ENCODE measurements at regions not wholly inside any gene's neighbourhood (a gene's known extent, or its start where the extent isn't known, plus 50 kb on each side); places are given as distances from the start of the nearest gene placed in this dataset.

GRCh38 chr1:29868944-29869343, 632.6 kb downstream of the PTPRU start:
- no peak for DNase-seq

GRCh38 chr1:29868096-29868495, 631.8 kb downstream of the PTPRU start:
- no peak for DNase-seq

- DNase-seq = no peak
These were observed 628.7 kb downstream of the PTPRU start for GRCh38 chr1:29865051-29865450.

GRCh38 chr1:29864431-29865022, 628.2 kb downstream of the PTPRU start:
- no peak for DNase-seq

GRCh38 chr1:29861922-29862321, 625.6 kb downstream of the PTPRU start:
- no peak for DNase-seq

- no peak for DNase-seq
These were observed 625.1 kb downstream of the PTPRU start for GRCh38 chr1:29861446-29861845.

GRCh38 chr1:29860681-29861080, 624.4 kb downstream of the PTPRU start:
- DNase-seq = no peak

GRCh38 chr1:29860056-29860455, 623.7 kb downstream of the PTPRU start:
- no peak for DNase-seq

GRCh38 chr1:29859126-29859525, 622.8 kb downstream of the PTPRU start:
- no peak for DNase-seq

- DNase-seq = no peak
These were observed 622.3 kb downstream of the PTPRU start for GRCh38 chr1:29858646-29859045.

GRCh38 chr1:29856340-29857114, 620.2 kb downstream of the PTPRU start:
- no peak for DNase-seq

- no peak for DNase-seq
These were observed 619.3 kb downstream of the PTPRU start for GRCh38 chr1:29855561-29856160.

- DNase-seq = no peak
These were observed 618.5 kb downstream of the PTPRU start for GRCh38 chr1:29854700-29855276.

- no peak for DNase-seq
These were observed 617.5 kb downstream of the PTPRU start for GRCh38 chr1:29853716-29854330.

GRCh38 chr1:29852248-29852647, 615.9 kb downstream of the PTPRU start:
- no peak for DNase-seq

GRCh38 chr1:29851691-29852090, 615.4 kb downstream of the PTPRU start:
- no peak for DNase-seq

- DNase-seq = no peak
These were observed 613.9 kb downstream of the PTPRU start for GRCh38 chr1:29849991-29850757.

- DNase-seq = no peak
These were observed 612.9 kb downstream of the PTPRU start for GRCh38 chr1:29849038-29849750.

GRCh38 chr1:29845910-29846309, 609.6 kb downstream of the PTPRU start:
- DNase-seq = no peak

- no peak for DNase-seq
These were observed 605.8 kb downstream of the PTPRU start for GRCh38 chr1:29842130-29842529.

GRCh38 chr1:29839726-29840125, 603.4 kb downstream of the PTPRU start:
- DNase-seq = no peak

GRCh38 chr1:29838738-29839320, 602.5 kb downstream of the PTPRU start:
- DNase-seq = no peak

All from GDM1 (cell line).